ENCODE measurements at regions not wholly inside any gene's neighbourhood (a gene's known extent, or its start where the extent isn't known, plus 50 kb on each side); places are given as distances from the start of the nearest gene placed in this dataset.

GRCh38 chr21:28421716-28422524 lies 570.8 kb downstream of the LTN1 start:
- Histone ChIP-seq H3K79me2 (ENCODE audit: insufficient read depth, low read length) (no peaks in the 10 kb centered on the region), H3K36me3 (replicated peaks in 1 of 2; ENCODE audit: control insufficient read depth in 1 of 2, insufficient read depth in 2 of 2, low read length in 2 of 2) (no peaks in the 10 kb centered on the region), H3K9me3 (replicated peaks in 1 of 2; ENCODE audit: control insufficient read depth in 1 of 2, insufficient read depth in 1 of 2, low read length in 2 of 2) (no peaks in the 10 kb centered on the region), H3K4me1 (ENCODE audit: control insufficient read depth in 1 of 2, insufficient read depth in 2 of 2, low read length in 2 of 2) (no peaks in the 10 kb centered on the region), H3K4me2 (replicated peaks; ENCODE audit: extremely low read depth, low read length, poor library complexity, severe bottlenecking) (no peak overlapping the region), H2AFZ (ENCODE audit: insufficient read depth, low read depth, low read length, poor library complexity, severe bottlenecking) (no peak overlapping the region), H4K20me1 (ENCODE audit: insufficient read depth, low read length) (no peaks in the 10 kb centered on the region), H3K4me3 (replicated peaks in 1 of 3; ENCODE audit: low read depth in 2 of 3, low read length in 3 of 3) (no peak overlapping the region), H3K27ac (ENCODE audit: low read depth in 1 of 2, low read length in 2 of 2) (no peak overlapping the region), H3K27me3 (ENCODE audit: control insufficient read depth in 2 of 2, insufficient read depth in 2 of 2, low read length in 2 of 2) (no peaks in the 10 kb centered on the region), H3K9ac (ENCODE audit: insufficient read depth, low read length, poor library complexity, severe bottlenecking) (no peak overlapping the region)
- Mint-ChIP-seq H3K27ac (no peak overlapping the region), H3K36me3 (no peaks in the 10 kb centered on the region), H3K4me3 (no peak overlapping the region), H3K4me1 (no peaks in the 10 kb centered on the region), H3K9me3 (no peaks in the 10 kb centered on the region), H3K27me3 (ENCODE audit: low read depth in 3 of 3) (no peaks in the 10 kb centered on the region)
- WGBS (ENCODE audit: insufficient coverage): 100% methylated on average over 1 of the region's 3 CpGs
- no peak for TF ChIP-seq CTCF (IDR thresholded peaks at IDR 0.05)
- DNase-seq: no peak
- intact Hi-C loops (cut with micrococcal nuclease): loop anchor here in 1 of 2 donors (10.0 kb wide), 1 partner anchor 57 kb away; no protein-coding TSS in a partner anchor

- no peak for DNase-seq
- H3K36me3 Mint-ChIP-seq: no peaks in the 10 kb centered on the region
- H3K9ac ChIP-seq (ENCODE audit: insufficient read depth, low read length, poor library complexity, severe bottlenecking): no peak overlapping the region
- no peaks in the 10 kb centered on the region for H3K36me3 ChIP-seq (replicated peaks in 1 of 2; ENCODE audit: control insufficient read depth in 1 of 2, insufficient read depth in 2 of 2, low read length in 2 of 2)
- no peaks in the 10 kb centered on the region for H3K9me3 ChIP-seq (replicated peaks in 1 of 2; ENCODE audit: control insufficient read depth in 1 of 2, insufficient read depth in 1 of 2, low read length in 2 of 2)
- no peak overlapping the region for H3K27ac Mint-ChIP-seq
- WGBS (ENCODE audit: insufficient coverage): no CpG with 5 or more reads among the region's 2 CpGs
- no peak overlapping the region for H3K4me3 ChIP-seq (replicated peaks in 1 of 3; ENCODE audit: low read depth in 2 of 3, low read length in 3 of 3)
- no peaks in the 10 kb centered on the region for H3K4me1 Mint-ChIP-seq
- no peaks in the 10 kb centered on the region for H3K27me3 ChIP-seq (ENCODE audit: control insufficient read depth in 2 of 2, insufficient read depth in 2 of 2, low read length in 2 of 2)
- no peak overlapping the region for H2AFZ ChIP-seq (ENCODE audit: insufficient read depth, low read depth, low read length, poor library complexity, severe bottlenecking)
- intact Hi-C loops (cut with micrococcal nuclease): loop anchor here in 1 of 2 donors (10.0 kb wide), 1 partner anchor 55 kb away; no protein-coding TSS in a partner anchor
- H3K9me3 Mint-ChIP-seq: no peaks in the 10 kb centered on the region
- no peak overlapping the region for H3K27ac ChIP-seq (ENCODE audit: low read depth in 1 of 2, low read length in 2 of 2)
- no peaks in the 10 kb centered on the region for H4K20me1 ChIP-seq (ENCODE audit: insufficient read depth, low read length)
- no peaks in the 10 kb centered on the region for H3K4me1 ChIP-seq (ENCODE audit: control insufficient read depth in 1 of 2, insufficient read depth in 2 of 2, low read length in 2 of 2)
- no peak for TF ChIP-seq CTCF (IDR thresholded peaks at IDR 0.05)
- no peaks in the 10 kb centered on the region for H3K79me2 ChIP-seq (ENCODE audit: insufficient read depth, low read length)
- no peak overlapping the region for H3K4me2 ChIP-seq (replicated peaks; ENCODE audit: extremely low read depth, low read length, poor library complexity, severe bottlenecking)
- H3K4me3 Mint-ChIP-seq: no peak overlapping the region
- no peaks in the 10 kb centered on the region for H3K27me3 Mint-ChIP-seq (ENCODE audit: low read depth in 3 of 3)
Observed at GRCh38 chr21:28419811-28420210, 572.9 kb downstream of the LTN1 start.
